Erythroblast (primary cell): ENCODE measurements at regions not wholly inside any gene's neighbourhood (a gene's known extent, or its start where the extent isn't known, plus 50 kb on each side); places are given as distances from the start of the nearest gene placed in this dataset.

Experiments used
- GATA1 ChIP-seq: IDR thresholded peaks from 2 replicates; pipeline ENCODE4 v1.6.1; 2011; ENCODE audit warnings: low read depth, mild to moderate bottlenecking, control low read depth, low read length, moderate library complexity
- POLR2A ChIP-seq: IDR thresholded peaks from 2 replicates; pipeline ENCODE4 v1.6.1; 2011; ENCODE audit warnings: mild to moderate bottlenecking, low read length

- TF ChIP-seq POLR2A (no peak), GATA1 (no peak)
These were observed 77.7 kb upstream of the PLPPR5 start for GRCh38 chr1:99082366-99082765.
